Right lobe of liver (tissue), 6 donors: ENCODE measurements at regions not wholly inside any gene's neighbourhood (a gene's known extent, or its start where the extent isn't known, plus 50 kb on each side); places are given as distances from the start of the nearest gene placed in this dataset.
"Not testable (repeated sequence)": the region's sequence is repeated elsewhere in the genome, so short reads cannot be mapped to it uniquely, and the experiment has no call there.

Source experiments
- ATAC-seq, 4 donors: fragments of 200-7000 bp; cut with Tn5 transposase; one replicate each; pipeline ENCODE4 v1.9.1; 2020; ENCODE audit warnings: mild to moderate bottlenecking in 4 of 4, moderate library complexity in 4 of 4
- DNase-seq, 3 donors: peaks; one replicate each; pipeline ENCODE4 v3.0.0-alpha.2; 2020
- H3K27ac ChIP-seq, 3 donors: fragments of 200-600 bp; one replicate each; pipeline ENCODE4 v1.8.0; 2022
- H3K27me3 ChIP-seq, 2 donors: fragments of 200-600 bp; one replicate each; pipeline ENCODE4 v1.8.0; 2022
- H3K36me3 ChIP-seq, 4 donors: fragments of 200-600 bp; sonication (generic) in 1 of 4; one replicate each; pipeline versions ENCODE4 v1.5.1 to v1.8.0; 2017 to 2022; ENCODE audit warnings: control low read depth in 1 of 4
- H3K4me1 ChIP-seq, 4 donors: fragments of 200-600 bp; sonication (generic) in 1 of 4; one replicate each; pipeline versions ENCODE4 v1.5.1 to v1.8.0; 2017 to 2022; ENCODE audit warnings: control low read depth in 1 of 4
- H3K4me3 ChIP-seq, 3 donors: fragments of 200-600 bp; one replicate each; pipeline ENCODE4 v1.8.0; 2022
- H3K9me3 ChIP-seq, 4 donors: fragments of 200-600 bp; sonication (generic) in 1 of 4; one replicate each; pipeline versions ENCODE4 v1.5.1 to v1.8.0; 2017 to 2022; ENCODE audit warnings: control low read depth in 1 of 4
- CTCF ChIP-seq, 4 donors: fragments of 200-600 bp in 3 of 4; fragments of 450-650 bp in 1 of 4; IDR thresholded peaks; one replicate each; pipeline versions ENCODE4 v1.5.1 to v1.8.0; 2016 to 2022; ENCODE audit warnings: antibody characterized with exemption in 4 of 4, mild to moderate bottlenecking in 2 of 4
- POLR2A ChIP-seq: fragments of 450-650 bp; IDR thresholded peaks from one replicate; pipeline ENCODE4 v1.6.1; 2017; ENCODE audit warnings: antibody characterized with exemption, mild to moderate bottlenecking
- WGBS: methylation state at CpG from one replicate; pipeline ENCODE4 v1.1.6; 2018; ENCODE audit warnings: low coverage, low lambda C conversion rate; ENCODE audit not compliant: insufficient coverage; ENCODE audit errors: missing lambda C conversion rate; 5-methylcytosine and 5-hydroxymethylcytosine counted together
- intact Hi-C, 2 donors: fragments of 100-400 bp; cut with DNase I; formaldehyde crosslinking; loops; one replicate each; pipeline versions ENCODE4 v1.11.2 to v1.14.1; 2022
- donor health status: DM: no; HTN: yes; CAD: no.
- donor health status: DM: no; HTN: no; CAD: no.
- donor health status: DM: no; HTN: no; CAD: no.
- donor health status: DM: no; HTN: yes; CAD: no.
- donor health status: DM: no; HTN: yes; CAD: no.

- Histone ChIP-seq H3K4me3 (no peak overlapping the region), H3K36me3 (no peaks in the 10 kb centered on the region), H3K4me1 (no peaks in the 10 kb centered on the region), H3K27ac (no peak overlapping the region), H3K9me3 (no peaks in the 10 kb centered on the region), H3K27me3 (no peaks in the 10 kb centered on the region)
- intact Hi-C loops: no loop called here
- DNase-seq (no peak), ATAC-seq (no peak)
- TF ChIP-seq POLR2A (no peak), CTCF (IDR thresholded peaks at IDR 0.05) (no peak)
- 59% methylated on average over 6 of the region's 6 CpGs for WGBS
Measured at GRCh38 chr13:76314495-76314894, 571.7 kb downstream of the KCTD12 start.

- intact Hi-C loops: no loop called here
- H3K36me3 ChIP-seq: no peaks in the 10 kb centered on the region
- DNase-seq (no peak), ATAC-seq (no peak)
- no peaks in the 10 kb centered on the region for H3K4me1 ChIP-seq
- no peaks in the 10 kb centered on the region for H3K27me3 ChIP-seq
- H3K4me3 ChIP-seq: no peak overlapping the region
- H3K9me3 ChIP-seq: no peaks in the 10 kb centered on the region
- TF ChIP-seq POLR2A (no peak), CTCF (IDR thresholded peaks at IDR 0.05) (no peak)
- WGBS: 21% methylated on average over 4 of the region's 4 CpGs
- H3K27ac ChIP-seq: no peak overlapping the region
Measured at GRCh38 chr13:76307142-76307541, 579.1 kb downstream of the KCTD12 start.

GRCh38 chr13:76300688-76301087 lies 585.5 kb downstream of the KCTD12 start:
- no peak overlapping the region for H3K27ac ChIP-seq
- no peaks in the 10 kb centered on the region for H3K9me3 ChIP-seq
- no peaks in the 10 kb centered on the region for H3K27me3 ChIP-seq
- H3K36me3 ChIP-seq: no peaks in the 10 kb centered on the region
- 40% methylated on average over 4 of the region's 4 CpGs for WGBS
- H3K4me3 ChIP-seq: no peak overlapping the region
- intact Hi-C loops: no loop called here
- DNase-seq: no peak
- TF ChIP-seq CTCF (IDR thresholded peaks at IDR 0.05) (no peak), POLR2A (no peak)
- no peaks in the 10 kb centered on the region for H3K4me1 ChIP-seq
- ATAC-seq: no peak

- H3K27me3 ChIP-seq: no peaks in the 10 kb centered on the region
- no peaks in the 10 kb centered on the region for H3K9me3 ChIP-seq
- ATAC-seq (no peak), DNase-seq (no peak)
- no peaks in the 10 kb centered on the region for H3K36me3 ChIP-seq
- no peak overlapping the region for H3K4me3 ChIP-seq
- H3K27ac ChIP-seq: no peak overlapping the region
- 72% methylated on average over 6 of the region's 6 CpGs for WGBS
- TF ChIP-seq POLR2A: no peak
- TF ChIP-seq CTCF (IDR thresholded peaks at IDR 0.05): no peak
- H3K4me1 ChIP-seq: no peaks in the 10 kb centered on the region
- intact Hi-C loops: no loop called here
Measured at GRCh38 chr13:76297331-76297730, 588.9 kb downstream of the KCTD12 start.

GRCh38 chr13:76296751-76297150 lies 589.5 kb downstream of the KCTD12 start:
- TF ChIP-seq POLR2A (no peak), CTCF (IDR thresholded peaks at IDR 0.05) (no peak)
- H3K27me3 ChIP-seq: no peaks in the 10 kb centered on the region
- ATAC-seq: no peak
- H3K9me3 ChIP-seq: no peaks in the 10 kb centered on the region
- H3K4me1 ChIP-seq: no peaks in the 10 kb centered on the region
- intact Hi-C loops: no loop called here
- 50% methylated on average over 4 of the region's 4 CpGs for WGBS
- DNase-seq: no peak
- H3K36me3 ChIP-seq: no peaks in the 10 kb centered on the region
- H3K27ac ChIP-seq: no peak overlapping the region
- H3K4me3 ChIP-seq: no peak overlapping the region

GRCh38 chr13:76295020-76295419 lies 591.2 kb downstream of the KCTD12 start:
- DNase-seq, H3K9me3 ChIP-seq, H3K36me3 ChIP-seq, H3K27me3 ChIP-seq, H3K27ac ChIP-seq, ATAC-seq, H3K4me3 ChIP-seq, intact Hi-C loops, H3K4me1 ChIP-seq: not testable (repeated sequence)
- 92% methylated on average over 11 of the region's 25 CpGs for WGBS
